Right lobe of liver (tissue), 4 donors: ENCODE measurements at regions not wholly inside any gene's neighbourhood (a gene's known extent, or its start where the extent isn't known, plus 50 kb on each side); places are given as distances from the start of the nearest gene placed in this dataset.

Experiments
- CTCF ChIP-seq, 4 donors: fragments of 200-600 bp in 3 of 4; fragments of 450-650 bp in 1 of 4; IDR thresholded peaks; one replicate each; pipeline versions ENCODE4 v1.5.1 to v1.8.0; 2016 to 2022; ENCODE audit warnings: antibody characterized with exemption in 4 of 4, mild to moderate bottlenecking in 2 of 4
- POLR2A ChIP-seq: fragments of 450-650 bp; IDR thresholded peaks from one replicate; pipeline ENCODE4 v1.6.1; 2017; ENCODE audit warnings: antibody characterized with exemption, mild to moderate bottlenecking
- donor health status: DM: no; HTN: no; CAD: no.
- donor health status: DM: no; HTN: no; CAD: no.
- donor health status: DM: no; HTN: yes; CAD: no.

DNA sequence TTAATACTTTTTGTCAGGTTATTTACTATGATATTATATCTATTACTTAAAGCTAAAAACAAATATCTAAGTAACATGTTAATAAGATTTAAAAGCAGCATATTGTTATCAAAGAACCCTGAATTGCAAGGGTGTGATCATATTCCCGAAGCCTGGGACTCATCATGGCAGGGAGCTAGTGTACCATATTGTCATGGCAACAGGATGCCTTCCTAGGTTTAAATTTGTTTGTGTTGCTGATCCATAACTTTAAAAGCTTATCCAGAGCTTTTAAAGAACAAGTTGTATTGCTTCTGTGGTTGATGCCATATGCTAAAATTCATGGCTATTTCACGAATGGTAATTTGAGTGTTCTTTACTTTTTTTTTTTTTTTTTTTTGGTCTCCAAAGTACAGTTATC is 500.5 kb downstream of the NAV3 start:
- TF ChIP-seq CTCF (IDR thresholded peaks at IDR 0.05), result no peak
- TF ChIP-seq POLR2A, result no peak
